SK-N-SH (cell line): ENCODE measurements at regions not wholly inside any gene's neighbourhood (a gene's known extent, or its start where the extent isn't known, plus 50 kb on each side); places are given as distances from the start of the nearest gene placed in this dataset.

ENCODE experiments used
- CTCF ChIA-PET: fragments of 300-600, 350-600 bp; formaldehyde crosslinking; extraction: SDS; loops from one replicate; lab custom pipeline; 2021; lab: Yijun Ruan, JAX
- POLR2A ChIA-PET: fragments of 350-600 bp; sonication (Branson Sonifier 250); formaldehyde crosslinking; extraction: SDS; loops from one replicate; lab custom pipeline; 2020; ENCODE audit warnings: antibody characterized with exemption, inconsistent platforms; lab: Yijun Ruan, JAX
- DNase-seq: peaks from one replicate; pipeline ENCODE4 v3.0.0; 2012
- H2AFZ ChIP-seq: fragments of 200-600 bp; sonication (generic); 2 replicates; pipeline ENCODE4 v1.8.1; 2016; ENCODE audit warnings: antibody characterized with exemption, mild to moderate bottlenecking, low read depth
- H3F3A ChIP-seq: fragments of 200-600 bp; sonication (generic); replicated peaks from 2 replicates; pipeline ENCODE3; 2016; ENCODE audit warnings: antibody characterized with exemption, mild to moderate bottlenecking; ENCODE audit not compliant: insufficient read depth
- H3K27ac ChIP-seq, 2 experiments: fragments of 200-500 bp in 1 of 2; fragments of 200-600 bp in 1 of 2; sonication (Bioruptor generic) in 1 of 2; sonication (generic), shearing (Covaris generic) in 1 of 2; 2 replicates each; pipeline versions ENCODE4 v1.5.1 to v1.6.1; 2014 to 2016; ENCODE audit warnings: low read depth in 2 of 2, inconsistent platforms in 1 of 2, low read length in 1 of 2, mild to moderate bottlenecking in 1 of 2, mixed read lengths in 1 of 2
- H3K27me3 ChIP-seq: fragments of 200-600 bp; sonication (generic), shearing (Covaris generic); 2 replicates; pipeline ENCODE4 v1.6.1; 2016; ENCODE audit warnings: mixed run types; ENCODE audit not compliant: insufficient read depth
- H3K36me3 ChIP-seq, 2 experiments: fragments of 200-500 bp in 1 of 2; fragments of 200-600 bp in 1 of 2; sonication (Bioruptor generic) in 1 of 2; sonication (generic) in 1 of 2; replicated peaks in 1 of 2; 2 replicates each; pipeline versions ENCODE3 to v1.5.1; 2014 to 2016; ENCODE audit warnings: low read length in 1 of 2, mild to moderate bottlenecking in 1 of 2; ENCODE audit not compliant: insufficient read depth in 2 of 2, control insufficient read depth in 1 of 2
- H3K4me1 ChIP-seq, 2 experiments: fragments of 200-500 bp in 1 of 2; fragments of 200-600 bp in 1 of 2; sonication (Bioruptor generic) in 1 of 2; sonication (generic), shearing (Covaris generic) in 1 of 2; 2 replicates each; pipeline versions ENCODE4 v1.5.1 to v1.6.1; 2014 to 2016; ENCODE audit warnings: low read depth in 1 of 2, low read length in 1 of 2, mixed run types in 1 of 2; ENCODE audit not compliant: insufficient read depth in 2 of 2, control insufficient read depth in 1 of 2
- H3K4me2 ChIP-seq: fragments of 200-600 bp; sonication (generic), shearing (Covaris generic); 2 replicates; pipeline ENCODE4 v1.6.1; 2017; ENCODE audit warnings: mixed run types
- H3K4me3 ChIP-seq, 2 experiments: fragments of 200-500 bp in 1 of 2; fragments of 200-600 bp in 1 of 2; sonication (Bioruptor generic) in 1 of 2; sonication (generic), shearing (Covaris generic) in 1 of 2; 2 replicates each; pipeline versions ENCODE4 v1.5.1 to v1.8.1; 2014 to 2016; ENCODE audit warnings: low read depth in 2 of 2, inconsistent platforms in 1 of 2, low read length in 1 of 2, mild to moderate bottlenecking in 1 of 2, mixed read lengths in 1 of 2, moderate library complexity in 1 of 2
- H3K79me2 ChIP-seq: fragments of 200-600 bp; sonication (generic); 2 replicates; pipeline ENCODE4 v1.8.1; 2017; ENCODE audit warnings: mild to moderate bottlenecking; ENCODE audit not compliant: insufficient read depth
- H3K9ac ChIP-seq: fragments of 200-600 bp; sonication (generic); 2 replicates; pipeline ENCODE4 v1.6.1; 2017; ENCODE audit warnings: mixed run types
- H3K9me2 ChIP-seq: fragments of 200-600 bp; sonication (generic); 2 replicates; pipeline ENCODE4 v1.6.1; 2017; ENCODE audit warnings: mixed run types
- H3K9me3 ChIP-seq: fragments of 200-600 bp; sonication (generic); 2 replicates; pipeline ENCODE4 v1.6.1; 2017; ENCODE audit warnings: mixed run types, mild to moderate bottlenecking, moderate library complexity
- H4K20me1 ChIP-seq: fragments of 200-600 bp; sonication (generic); 2 replicates; pipeline ENCODE4 v1.6.1; 2017; ENCODE audit warnings: mild to moderate bottlenecking, mixed run types; ENCODE audit not compliant: insufficient read depth
- CHD2 ChIP-seq: fragments of 150-350 bp; IDR thresholded peaks from 2 replicates; pipeline ENCODE4 v1.6.1; 2018; ENCODE audit warnings: low read length; ENCODE audit not compliant: partially characterized antibody
- FOSL2 ChIP-seq: IDR thresholded peaks from 2 replicates; pipeline ENCODE4 v1.4.0; 2012; ENCODE audit warnings: low read depth, mild to moderate bottlenecking, moderate library complexity, borderline replicate concordance
- FOXJ3 ChIP-seq: sonication (generic); formaldehyde crosslinking; IDR thresholded peaks from 2 replicates; pipeline ENCODE4 v1.5.1; 2020; ENCODE audit warnings: mild to moderate bottlenecking, missing genetic modification reagents
- FOXM1 ChIP-seq: IDR thresholded peaks from 2 replicates; pipeline ENCODE4 v1.4.0; 2012; ENCODE audit warnings: low read depth, mild to moderate bottlenecking
- GABPA ChIP-seq: IDR thresholded peaks from 2 replicates; pipeline ENCODE4 v1.4.0; 2012; ENCODE audit warnings: low read depth, mild to moderate bottlenecking
- GATA2 ChIP-seq: sonication (generic); formaldehyde crosslinking; IDR thresholded peaks from 2 replicates; pipeline ENCODE4 v1.5.0; 2020; ENCODE audit warnings: mild to moderate bottlenecking, missing genetic modification reagents
- JUND ChIP-seq: IDR thresholded peaks from 2 replicates; pipeline ENCODE4 v1.4.0; 2012
- MEF2A ChIP-seq: IDR thresholded peaks from 2 replicates; pipeline ENCODE4 v1.4.0; 2012; ENCODE audit warnings: low read depth, borderline replicate concordance
- NFIC ChIP-seq: IDR thresholded peaks from 2 replicates; pipeline ENCODE4 v1.4.0; 2012; ENCODE audit warnings: borderline replicate concordance
- NRF1 ChIP-seq: IDR thresholded peaks from 2 replicates; pipeline ENCODE4 v1.6.1; 2012; ENCODE audit warnings: low read depth, mild to moderate bottlenecking, low read length
- POLR2AphosphoS5 ChIP-seq: IDR thresholded peaks from 2 replicates; pipeline ENCODE4 v1.6.1; 2012; ENCODE audit warnings: low read depth, low read length
- REST ChIP-seq: IDR thresholded peaks from 2 replicates; pipeline ENCODE4 v1.6.1; 2012; ENCODE audit warnings: mild to moderate bottlenecking, low read depth, low read length, moderate library complexity
- RXRA ChIP-seq: IDR thresholded peaks from 2 replicates; pipeline ENCODE4 v1.4.0; 2012; ENCODE audit warnings: low read depth, mild to moderate bottlenecking, borderline replicate concordance
- TAF1 ChIP-seq: IDR thresholded peaks from 2 replicates; pipeline ENCODE4 v1.6.1; 2012; ENCODE audit warnings: low read depth, mild to moderate bottlenecking, low read length, moderate library complexity, borderline replicate concordance
- TEAD4 ChIP-seq: IDR thresholded peaks from 2 replicates; pipeline ENCODE4 v1.4.0; 2012; ENCODE audit warnings: mild to moderate bottlenecking, borderline replicate concordance; ENCODE audit not compliant: insufficient read depth
- USF1 ChIP-seq: IDR thresholded peaks from 2 replicates; pipeline ENCODE4 v1.4.0; 2012; ENCODE audit warnings: low read depth, borderline replicate concordance
- YY1 ChIP-seq: IDR thresholded peaks from 2 replicates; pipeline ENCODE4 v1.4.0; 2012; ENCODE audit warnings: low read depth, mild to moderate bottlenecking
- whole genome bisulfite sequencing: methylation state at CpG from one replicate; pipeline ENCODE4 v1.1.6; 2017; ENCODE audit warnings: low lambda C conversion rate; 5-methylcytosine and 5-hydroxymethylcytosine counted together
- TF ChIP-seq, protein P1 (sequence below): IDR thresholded peaks from 2 replicates; pipeline ENCODE4; 2012
- TF ChIP-seq, protein P2 (sequence below): fragments of 200-600 bp; sonication (generic); IDR thresholded peaks from 2 replicates; pipeline ENCODE4 v1.6.1; 2017; ENCODE audit warnings: antibody characterized with exemption, mild to moderate bottlenecking, moderate library complexity
- TF ChIP-seq, protein P3 (sequence below): fragments of 150-350 bp; IDR thresholded peaks from 2 replicates; pipeline ENCODE4 v1.6.1; 2016; ENCODE audit warnings: mild to moderate bottlenecking, low read depth, low read length

GRCh38 chr13:44819772-44820171, 169.5 kb downstream of the NUFIP1 start:
- Histone ChIP-seq H3F3A (no peaks in the 10 kb centered on the region), H3K9me2 (no peaks in the 10 kb centered on the region), H3K79me2 (no peaks in the 10 kb centered on the region), H3K27ac (peak overlapping the region in 1 of 2 experiments; percentile 38; a peak in 1 of 4 replicates), H3K9me3 (no peaks in the 10 kb centered on the region), H3K9ac (no peak overlapping the region), H3K36me3 (no peaks in the 10 kb centered on the region), H2AFZ (no peak overlapping the region), H3K4me3 (no peak overlapping the region), H3K27me3 (no peaks in the 10 kb centered on the region), H3K4me2 (no peak overlapping the region), H4K20me1 (no peaks in the 10 kb centered on the region), H3K4me1 (peaks cover 8 to 44% of the 10 kb centered on the region in 2 experiments; a peak in 3 of 4 replicates)
- WGBS: 94% methylated on average over 6 of the region's 6 CpGs
- DNase-seq: no peak
- POLR2A ChIA-PET: no interaction called here
- CTCF ChIA-PET: interaction anchor here (1.2 to 7.0 kb wide), 7 partner anchors 8 to 338 kb away, joined by 3 to 51 read pairs (median 7); no protein-coding TSS in a partner anchor
- TF ChIP-seq USF1: no peak
- TF ChIP-seq, protein P1, sequence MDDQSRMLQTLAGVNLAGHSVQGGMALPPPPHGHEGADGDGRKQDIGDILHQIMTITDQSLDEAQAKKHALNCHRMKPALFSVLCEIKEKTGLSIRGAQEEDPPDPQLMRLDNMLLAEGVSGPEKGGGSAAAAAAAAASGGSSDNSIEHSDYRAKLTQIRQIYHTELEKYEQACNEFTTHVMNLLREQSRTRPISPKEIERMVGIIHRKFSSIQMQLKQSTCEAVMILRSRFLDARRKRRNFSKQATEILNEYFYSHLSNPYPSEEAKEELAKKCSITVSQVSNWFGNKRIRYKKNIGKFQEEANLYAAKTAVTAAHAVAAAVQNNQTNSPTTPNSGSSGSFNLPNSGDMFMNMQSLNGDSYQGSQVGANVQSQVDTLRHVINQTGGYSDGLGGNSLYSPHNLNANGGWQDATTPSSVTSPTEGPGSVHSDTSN: no peak
- TF ChIP-seq FOXM1: no peak
- TF ChIP-seq, protein P2, sequence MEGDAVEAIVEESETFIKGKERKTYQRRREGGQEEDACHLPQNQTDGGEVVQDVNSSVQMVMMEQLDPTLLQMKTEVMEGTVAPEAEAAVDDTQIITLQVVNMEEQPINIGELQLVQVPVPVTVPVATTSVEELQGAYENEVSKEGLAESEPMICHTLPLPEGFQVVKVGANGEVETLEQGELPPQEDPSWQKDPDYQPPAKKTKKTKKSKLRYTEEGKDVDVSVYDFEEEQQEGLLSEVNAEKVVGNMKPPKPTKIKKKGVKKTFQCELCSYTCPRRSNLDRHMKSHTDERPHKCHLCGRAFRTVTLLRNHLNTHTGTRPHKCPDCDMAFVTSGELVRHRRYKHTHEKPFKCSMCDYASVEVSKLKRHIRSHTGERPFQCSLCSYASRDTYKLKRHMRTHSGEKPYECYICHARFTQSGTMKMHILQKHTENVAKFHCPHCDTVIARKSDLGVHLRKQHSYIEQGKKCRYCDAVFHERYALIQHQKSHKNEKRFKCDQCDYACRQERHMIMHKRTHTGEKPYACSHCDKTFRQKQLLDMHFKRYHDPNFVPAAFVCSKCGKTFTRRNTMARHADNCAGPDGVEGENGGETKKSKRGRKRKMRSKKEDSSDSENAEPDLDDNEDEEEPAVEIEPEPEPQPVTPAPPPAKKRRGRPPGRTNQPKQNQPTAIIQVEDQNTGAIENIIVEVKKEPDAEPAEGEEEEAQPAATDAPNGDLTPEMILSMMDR: no peak
- TF ChIP-seq FOSL2: no peak
- TF ChIP-seq, protein P3, sequence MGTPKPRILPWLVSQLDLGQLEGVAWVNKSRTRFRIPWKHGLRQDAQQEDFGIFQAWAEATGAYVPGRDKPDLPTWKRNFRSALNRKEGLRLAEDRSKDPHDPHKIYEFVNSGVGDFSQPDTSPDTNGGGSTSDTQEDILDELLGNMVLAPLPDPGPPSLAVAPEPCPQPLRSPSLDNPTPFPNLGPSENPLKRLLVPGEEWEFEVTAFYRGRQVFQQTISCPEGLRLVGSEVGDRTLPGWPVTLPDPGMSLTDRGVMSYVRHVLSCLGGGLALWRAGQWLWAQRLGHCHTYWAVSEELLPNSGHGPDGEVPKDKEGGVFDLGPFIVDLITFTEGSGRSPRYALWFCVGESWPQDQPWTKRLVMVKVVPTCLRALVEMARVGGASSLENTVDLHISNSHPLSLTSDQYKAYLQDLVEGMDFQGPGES: no peak
- TF ChIP-seq GATA2 (CRISPR knock-in tag): no peak
- no peak for TF ChIP-seq GABPA
- no peak for TF ChIP-seq POLR2AphosphoS5
- TF ChIP-seq REST: no peak
- no peak for TF ChIP-seq RXRA
- TF ChIP-seq NFIC: no peak
- no peak for TF ChIP-seq NRF1
- no peak for TF ChIP-seq CHD2
- no peak for TF ChIP-seq YY1
- TF ChIP-seq TEAD4: no peak
- no peak for TF ChIP-seq MEF2A
- TF ChIP-seq FOXJ3 (CRISPR knock-in tag): no peak
- TF ChIP-seq TAF1: no peak
- TF ChIP-seq JUND: no peak
